AG10803 (cell line): ENCODE measurements at regions not wholly inside any gene's neighbourhood (a gene's known extent, or its start where the extent isn't known, plus 50 kb on each side); places are given as distances from the start of the nearest gene placed in this dataset.

Experiments used
- DNase-seq: peaks from one replicate; pipeline ENCODE4 v3.0.0; 2010; ENCODE audit warnings: low read depth
- H3K4me3 ChIP-seq: 2 replicates; pipeline ENCODE4 v1.5.1; 2011; ENCODE audit warnings: mild to moderate bottlenecking, low read length, control low read depth
- TF ChIP-seq, protein P1 (sequence below): conservative IDR thresholded peaks from 2 replicates; pipeline ENCODE4 v1.5.1; 2011; ENCODE audit warnings: mild to moderate bottlenecking, low read length, control low read depth, inconsistent platforms

GRCh38 chr5:135667204-135667603, 88.4 kb upstream of the CXCL14 start:
- no peak overlapping the region for H3K4me3 ChIP-seq
- DNase-seq = no peak
- TF ChIP-seq, protein P1, sequence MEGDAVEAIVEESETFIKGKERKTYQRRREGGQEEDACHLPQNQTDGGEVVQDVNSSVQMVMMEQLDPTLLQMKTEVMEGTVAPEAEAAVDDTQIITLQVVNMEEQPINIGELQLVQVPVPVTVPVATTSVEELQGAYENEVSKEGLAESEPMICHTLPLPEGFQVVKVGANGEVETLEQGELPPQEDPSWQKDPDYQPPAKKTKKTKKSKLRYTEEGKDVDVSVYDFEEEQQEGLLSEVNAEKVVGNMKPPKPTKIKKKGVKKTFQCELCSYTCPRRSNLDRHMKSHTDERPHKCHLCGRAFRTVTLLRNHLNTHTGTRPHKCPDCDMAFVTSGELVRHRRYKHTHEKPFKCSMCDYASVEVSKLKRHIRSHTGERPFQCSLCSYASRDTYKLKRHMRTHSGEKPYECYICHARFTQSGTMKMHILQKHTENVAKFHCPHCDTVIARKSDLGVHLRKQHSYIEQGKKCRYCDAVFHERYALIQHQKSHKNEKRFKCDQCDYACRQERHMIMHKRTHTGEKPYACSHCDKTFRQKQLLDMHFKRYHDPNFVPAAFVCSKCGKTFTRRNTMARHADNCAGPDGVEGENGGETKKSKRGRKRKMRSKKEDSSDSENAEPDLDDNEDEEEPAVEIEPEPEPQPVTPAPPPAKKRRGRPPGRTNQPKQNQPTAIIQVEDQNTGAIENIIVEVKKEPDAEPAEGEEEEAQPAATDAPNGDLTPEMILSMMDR = no peak

DNA sequence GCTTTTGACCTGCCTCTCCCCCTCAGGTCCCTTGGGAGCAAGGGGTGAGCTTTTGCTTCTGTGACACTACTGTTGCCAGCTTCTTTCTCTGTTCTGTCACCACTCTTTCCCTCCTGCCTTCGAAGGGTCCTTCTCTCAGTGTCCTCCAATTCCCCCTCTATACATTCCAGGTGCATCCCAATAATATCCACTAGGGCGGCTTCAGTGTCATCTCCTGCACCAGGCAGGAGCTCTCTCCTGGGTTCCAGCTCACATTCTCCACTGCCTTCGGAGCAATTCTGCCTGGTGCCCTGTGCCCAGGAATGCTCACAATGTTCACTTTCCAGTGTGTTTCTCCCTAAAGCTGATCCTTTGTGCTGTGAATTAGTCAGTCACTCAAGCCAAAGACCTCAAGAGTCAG, 83.9 kb upstream of the CXCL14 start:
- DNase-seq = no peak
- no peak overlapping the region for H3K4me3 ChIP-seq
- TF ChIP-seq, protein P1 = no peak

DNA sequence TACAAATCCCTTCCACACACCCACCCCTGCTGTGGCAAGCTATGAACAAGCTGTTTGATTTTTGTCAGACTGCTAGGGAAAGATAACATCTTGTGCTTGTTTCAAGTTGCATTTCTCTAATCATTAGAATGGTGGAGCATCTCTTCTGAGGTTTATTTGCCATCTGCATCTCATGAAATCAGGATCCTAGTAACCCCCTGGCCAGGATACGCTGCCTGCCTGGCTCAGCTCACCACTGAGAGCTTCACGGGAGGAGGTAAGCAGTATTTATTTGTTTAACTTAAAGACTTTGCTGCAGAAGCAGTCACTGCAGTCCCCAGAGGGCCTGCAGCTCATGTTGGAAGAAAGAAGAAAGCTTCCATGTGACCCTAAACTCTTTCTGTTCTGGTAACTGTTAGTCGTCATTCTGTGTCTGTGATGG, 83.3 kb upstream of the CXCL14 start:
- no peak overlapping the region for H3K4me3 ChIP-seq
- no peak for DNase-seq
- TF ChIP-seq, protein P1 = no peak

DNA sequence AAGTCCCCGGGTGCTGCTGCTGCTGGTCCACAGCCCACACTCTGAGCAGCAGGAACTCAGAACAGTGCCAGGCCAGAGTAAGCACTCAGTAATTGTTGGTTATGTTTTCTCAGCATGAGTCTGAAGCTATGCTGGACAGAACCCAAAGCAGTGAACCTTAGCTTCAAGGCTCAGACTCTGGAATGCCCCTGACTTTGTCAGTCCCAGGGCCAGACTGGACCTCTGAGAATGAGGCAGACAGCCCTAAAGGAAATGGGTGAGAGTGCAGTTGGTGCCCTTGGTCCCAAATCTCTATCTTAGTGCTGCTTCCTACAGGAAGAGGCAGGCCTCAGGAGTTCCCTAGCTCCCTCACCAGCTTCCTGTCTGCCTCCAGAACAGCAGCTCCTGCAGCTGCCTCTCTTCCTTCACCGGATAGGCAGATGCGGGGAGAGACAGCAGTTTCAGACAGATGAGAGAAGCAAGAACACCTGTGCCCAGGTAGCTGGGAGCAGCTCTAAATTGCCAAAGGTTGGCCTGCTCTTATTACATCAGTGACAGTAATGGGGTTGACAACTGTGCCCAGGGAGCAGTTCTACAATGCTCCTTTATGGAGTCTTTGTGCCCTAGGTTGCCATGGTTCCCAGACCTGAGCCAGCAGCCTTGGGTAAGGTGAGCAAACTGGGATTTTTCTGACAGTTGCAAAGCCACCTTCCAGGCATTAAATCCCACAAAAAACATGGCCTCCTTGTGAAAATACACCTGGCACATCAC, 82.2 kb upstream of the CXCL14 start:
- no peak for DNase-seq
- no peak overlapping the region for H3K4me3 ChIP-seq
- TF ChIP-seq, protein P1 = no peak

DNA sequence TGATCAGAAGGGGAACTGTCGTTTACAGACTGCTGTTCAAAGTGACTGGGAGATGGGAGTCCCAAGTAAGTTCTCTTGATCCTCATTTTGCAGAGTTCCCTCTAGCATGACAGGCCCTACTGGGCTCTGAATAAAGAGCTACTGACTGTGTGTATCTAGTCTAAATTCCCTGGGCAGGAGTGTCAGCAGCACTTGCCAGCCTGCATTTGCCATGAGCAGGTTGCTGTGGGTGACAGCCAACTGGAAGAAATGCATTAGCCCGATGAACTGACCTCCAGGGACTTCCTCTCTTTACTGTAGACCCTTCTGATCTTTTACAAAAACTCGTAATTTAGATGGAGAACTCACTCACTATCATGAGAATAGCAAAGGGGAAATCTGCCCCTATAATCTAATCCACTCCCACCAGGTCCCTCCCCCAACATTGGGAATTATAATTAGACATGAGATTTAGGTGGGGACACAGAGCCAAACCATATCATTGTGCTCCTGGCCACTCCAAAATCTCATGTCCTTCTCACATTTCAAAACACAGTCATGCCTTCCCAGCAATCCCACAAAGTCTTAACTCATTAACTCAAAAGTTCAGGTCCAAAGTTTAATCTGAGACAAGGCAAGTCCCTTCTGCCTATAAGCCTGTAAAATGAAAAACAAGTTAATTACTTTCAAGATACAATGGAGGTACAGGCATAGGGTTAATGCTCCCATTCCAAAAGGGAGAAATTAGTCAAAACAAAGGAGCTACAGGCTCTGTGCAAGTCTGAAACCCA, 78.9 kb upstream of the CXCL14 start:
- TF ChIP-seq, protein P1 = no peak
- H3K4me3 ChIP-seq = no peak overlapping the region
- DNase-seq = no peak

- DNase-seq = no peak
- H3K4me3 ChIP-seq = no peak overlapping the region
- TF ChIP-seq, protein P1 = no peak
Measured at GRCh38 chr5:135655468-135655815, 76.7 kb upstream of the CXCL14 start.

- DNase-seq = no peak
- no peak overlapping the region for H3K4me3 ChIP-seq
- TF ChIP-seq, protein P1 = no peak
Measured at GRCh38 chr5:135654761-135655467, 76.1 kb upstream of the CXCL14 start.
